ENCODE measurements at regions not wholly inside any gene's neighbourhood (a gene's known extent, or its start where the extent isn't known, plus 50 kb on each side); places are given as distances from the start of the nearest gene placed in this dataset.

GRCh38 chr7:34544621-34545020 lies 113.4 kb upstream of the NPSR1 start:
- DNase-seq: no peak
- peaks cover 13 to 21% of the 10 kb centered on the region in 2 donors for H3K9me3 Mint-ChIP-seq
- intact Hi-C loops (cut with micrococcal nuclease): no loop called here
- no peak for TF ChIP-seq CTCF (IDR thresholded peaks at IDR 0.05)
- H3K4me3 Mint-ChIP-seq: no peak overlapping the region
- Histone ChIP-seq H3K36me3 (ENCODE audit: control insufficient read depth, insufficient read depth, low read length) (no peaks in the 10 kb centered on the region), H3K27ac (ENCODE audit: low read length) (no peak overlapping the region), H3K27me3 (ENCODE audit: control insufficient read depth, insufficient read depth, low read length) (no peaks in the 10 kb centered on the region), H3K4me3 (ENCODE audit: low read length) (no peak overlapping the region), H3K9me3 (ENCODE audit: control insufficient read depth, insufficient read depth, low read length) (no peaks in the 10 kb centered on the region), H3K4me1 (ENCODE audit: control insufficient read depth, insufficient read depth, low read length) (no peaks in the 10 kb centered on the region)
- no peaks in the 10 kb centered on the region for H3K27me3 Mint-ChIP-seq (ENCODE audit: low read depth in 2 of 2)
- no peak overlapping the region for H3K27ac Mint-ChIP-seq
- 90% methylated on average over 13 of the region's 13 CpGs for WGBS (ENCODE audit: insufficient coverage)
- H3K4me1 Mint-ChIP-seq: no peaks in the 10 kb centered on the region
- no peak for ATAC-seq
- H3K36me3 Mint-ChIP-seq: peaks cover 7% of the 10 kb centered on the region

- H3K36me3 ChIP-seq (ENCODE audit: control insufficient read depth, insufficient read depth, low read length): no peaks in the 10 kb centered on the region
- no peak overlapping the region for H3K27ac ChIP-seq (ENCODE audit: low read length)
- no peak overlapping the region for H3K27ac Mint-ChIP-seq
- no peaks in the 10 kb centered on the region for H3K27me3 Mint-ChIP-seq (ENCODE audit: low read depth in 2 of 2)
- H3K9me3 ChIP-seq (ENCODE audit: control insufficient read depth, insufficient read depth, low read length): peaks cover 6% of the 10 kb centered on the region
- intact Hi-C loops (cut with micrococcal nuclease): no loop called here
- 48% methylated on average over 2 of the region's 2 CpGs for WGBS (ENCODE audit: insufficient coverage)
- no peak for ATAC-seq
- H3K36me3 Mint-ChIP-seq: peaks cover 9% of the 10 kb centered on the region
- DNase-seq: no peak
- no peak overlapping the region for H3K4me3 ChIP-seq (ENCODE audit: low read length)
- peaks cover 10 to 15% of the 10 kb centered on the region in 2 donors for H3K9me3 Mint-ChIP-seq
- no peak for TF ChIP-seq CTCF (IDR thresholded peaks at IDR 0.05)
- no peaks in the 10 kb centered on the region for H3K4me1 ChIP-seq (ENCODE audit: control insufficient read depth, insufficient read depth, low read length)
- no peak overlapping the region for H3K4me3 Mint-ChIP-seq
- no peaks in the 10 kb centered on the region for H3K27me3 ChIP-seq (ENCODE audit: control insufficient read depth, insufficient read depth, low read length)
- no peaks in the 10 kb centered on the region for H3K4me1 Mint-ChIP-seq
Measured at GRCh38 chr7:34550996-34551395, 107.0 kb upstream of the NPSR1 start.

GRCh38 chr7:34552502-34552901 lies 105.5 kb upstream of the NPSR1 start:
- no peak overlapping the region for H3K4me3 ChIP-seq (ENCODE audit: low read length)
- no peak overlapping the region for H3K27ac Mint-ChIP-seq
- peaks cover 6% of the 10 kb centered on the region for H3K9me3 ChIP-seq (ENCODE audit: control insufficient read depth, insufficient read depth, low read length)
- H3K9me3 Mint-ChIP-seq: peaks cover 13 to 18% of the 10 kb centered on the region in 2 donors
- TF ChIP-seq CTCF (IDR thresholded peaks at IDR 0.05): no peak
- ATAC-seq (no peak), DNase-seq (no peak)
- H3K27ac ChIP-seq (ENCODE audit: low read length): no peak overlapping the region
- WGBS (ENCODE audit: insufficient coverage): 79% methylated on average over 5 of the region's 5 CpGs
- H3K4me1 ChIP-seq (ENCODE audit: control insufficient read depth, insufficient read depth, low read length): no peaks in the 10 kb centered on the region
- intact Hi-C loops (cut with micrococcal nuclease): no loop called here
- H3K4me3 Mint-ChIP-seq: no peak overlapping the region
- H3K36me3 Mint-ChIP-seq: peaks cover 9% of the 10 kb centered on the region
- no peaks in the 10 kb centered on the region for H3K36me3 ChIP-seq (ENCODE audit: control insufficient read depth, insufficient read depth, low read length)
- no peaks in the 10 kb centered on the region for H3K27me3 ChIP-seq (ENCODE audit: control insufficient read depth, insufficient read depth, low read length)
- H3K27me3 Mint-ChIP-seq (ENCODE audit: low read depth in 2 of 2): no peaks in the 10 kb centered on the region
- H3K4me1 Mint-ChIP-seq: no peaks in the 10 kb centered on the region

- Histone ChIP-seq H3K4me3 (ENCODE audit: low read length) (no peak overlapping the region), H3K4me1 (ENCODE audit: control insufficient read depth, insufficient read depth, low read length) (no peaks in the 10 kb centered on the region), H3K27me3 (ENCODE audit: control insufficient read depth, insufficient read depth, low read length) (no peaks in the 10 kb centered on the region), H3K27ac (ENCODE audit: low read length) (no peak overlapping the region), H3K9me3 (ENCODE audit: control insufficient read depth, insufficient read depth, low read length) (no peaks in the 10 kb centered on the region), H3K36me3 (ENCODE audit: control insufficient read depth, insufficient read depth, low read length) (no peaks in the 10 kb centered on the region)
- Mint-ChIP-seq H3K4me3 (no peak overlapping the region), H3K27ac (no peak overlapping the region), H3K4me1 (no peaks in the 10 kb centered on the region), H3K36me3 (peaks cover 9% of the 10 kb centered on the region), H3K27me3 (ENCODE audit: low read depth in 2 of 2) (no peaks in the 10 kb centered on the region), H3K9me3 (peaks cover 15% of the 10 kb centered on the region in 2 donors)
- ATAC-seq (no peak), DNase-seq (no peak)
- no peak for TF ChIP-seq CTCF (IDR thresholded peaks at IDR 0.05)
- WGBS (ENCODE audit: insufficient coverage): 95% methylated on average over 4 of the region's 4 CpGs
- intact Hi-C loops (cut with micrococcal nuclease): no loop called here
Measured at GRCh38 chr7:34558022-34558421, 100.0 kb upstream of the NPSR1 start.
